SU-DHL-6 (cell line): ENCODE measurements at regions not wholly inside any gene's neighbourhood (a gene's known extent, or its start where the extent isn't known, plus 50 kb on each side); places are given as distances from the start of the nearest gene placed in this dataset.

Experiments
- H2AFZ ChIP-seq: fragments of 200-600 bp; sonication (generic); 2 replicates; pipeline ENCODE4 v1.6.1; 2014; ENCODE audit warnings: low read depth, mild to moderate bottlenecking, moderate library complexity, mixed read lengths, antibody characterized with exemption, low read length; ENCODE audit not compliant: severe bottlenecking
- H3F3A ChIP-seq: fragments of 200-600 bp; shearing (Covaris generic); 2 replicates; pipeline ENCODE4 v1.6.0; 2016; ENCODE audit warnings: antibody characterized with exemption, mild to moderate bottlenecking; ENCODE audit not compliant: insufficient read depth
- H3K27ac ChIP-seq: fragments of 200-600 bp; sonication (generic); 2 replicates; pipeline ENCODE4 v1.5.1; 2016; ENCODE audit warnings: low read depth, mild to moderate bottlenecking, low read length, moderate library complexity, mixed read lengths
- H3K27me3 ChIP-seq: fragments of 200-600 bp; sonication (generic), shearing (Covaris generic); 2 replicates; pipeline ENCODE4 v1.6.0; 2014; ENCODE audit warnings: mild to moderate bottlenecking, low read length
- H3K36me3 ChIP-seq: fragments of 200-600 bp; sonication (generic); 2 replicates; pipeline ENCODE4 v1.6.1; 2014; ENCODE audit warnings: mild to moderate bottlenecking, low read length, mixed read lengths
- H3K4me2 ChIP-seq: fragments of 300-600, 200-600 bp; shearing (Covaris generic), sonication (generic); 2 replicates; pipeline ENCODE4 v1.6.0; 2014; ENCODE audit warnings: low read length, low read depth, mild to moderate bottlenecking; ENCODE audit not compliant: poor library complexity, severe bottlenecking
- H3K4me3 ChIP-seq: fragments of 200-600 bp; sonication (generic); 2 replicates; pipeline ENCODE4 v1.5.1; 2014; ENCODE audit warnings: antibody characterized with exemption, low read length, mild to moderate bottlenecking, mixed read lengths; ENCODE audit not compliant: insufficient read depth, poor library complexity, severe bottlenecking
- H3K79me2 ChIP-seq: fragments of 200-600 bp; sonication (generic); 2 replicates; pipeline ENCODE4 v1.6.1; 2014; ENCODE audit warnings: mild to moderate bottlenecking, low read length, moderate library complexity; ENCODE audit not compliant: insufficient read depth
- H3K9ac ChIP-seq: fragments of 200-600 bp; sonication (generic); 2 replicates; pipeline ENCODE4 v1.7.0; 2014; ENCODE audit warnings: mild to moderate bottlenecking, low read length
- H3K9me2 ChIP-seq: fragments of 200-600 bp; sonication (generic); replicated peaks from 2 replicates; pipeline ENCODE4 v1.6.1; 2014; ENCODE audit warnings: low read length; ENCODE audit not compliant: insufficient read depth
- H3K9me3 ChIP-seq: fragments of 200-600 bp; sonication (generic); 2 replicates; pipeline ENCODE4 v1.6.1; 2014; ENCODE audit warnings: low read length, mixed read lengths; ENCODE audit not compliant: insufficient read depth
- H4K20me1 ChIP-seq: fragments of 200-600 bp; sonication (generic); 2 replicates; pipeline ENCODE4 v1.6.1; 2014; ENCODE audit warnings: low read depth, mild to moderate bottlenecking, antibody characterized with exemption, low read length, moderate library complexity, mixed read lengths
- EZH2phosphoT487 ChIP-seq: fragments of 200-600 bp; sonication (generic), shearing (Covaris generic); conservative IDR thresholded peaks from 2 replicates; pipeline ENCODE4 v1.6.1; 2018; ENCODE audit warnings: mild to moderate bottlenecking, antibody characterized with exemption, low read length, moderate library complexity, mixed read lengths
- TF ChIP-seq, protein P1 (sequence below): fragments of 200-600 bp; sonication (generic); IDR thresholded peaks from one replicate; pipeline ENCODE4 v1.5.1; 2017; ENCODE audit warnings: antibody characterized with exemption, mild to moderate bottlenecking, low read length, moderate library complexity; ENCODE audit not compliant: insufficient read depth, poor library complexity, severe bottlenecking

DNA sequence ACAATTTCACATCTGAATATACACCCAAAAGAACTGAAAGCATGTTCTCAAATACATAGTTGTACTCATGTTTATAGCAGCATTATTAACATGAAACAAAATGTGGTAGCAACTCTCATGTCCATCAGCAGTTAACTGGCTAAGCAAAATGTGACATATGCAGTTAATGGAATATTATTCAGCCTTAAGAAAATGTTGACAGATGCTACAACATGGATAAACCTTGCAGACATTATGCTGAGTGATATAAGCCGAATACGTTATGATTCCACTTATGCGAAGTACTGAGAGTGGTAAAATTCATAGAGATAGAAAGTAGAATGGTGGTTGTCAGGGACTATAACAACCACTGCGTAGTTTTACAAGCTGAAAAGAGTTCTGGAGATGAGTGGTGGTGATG lies 1469.0 kb upstream of the ACO1 start:
- no peak overlapping the region for H3K4me3 ChIP-seq
- no peaks in the 10 kb centered on the region for H3F3A ChIP-seq
- H4K20me1 ChIP-seq, result no peaks in the 10 kb centered on the region
- H3K4me2 ChIP-seq, result no peak overlapping the region
- no peaks in the 10 kb centered on the region for H3K9me3 ChIP-seq
- H3K27me3 ChIP-seq, result no peaks in the 10 kb centered on the region
- no peak overlapping the region for H3K27ac ChIP-seq
- TF ChIP-seq, protein P1, sequence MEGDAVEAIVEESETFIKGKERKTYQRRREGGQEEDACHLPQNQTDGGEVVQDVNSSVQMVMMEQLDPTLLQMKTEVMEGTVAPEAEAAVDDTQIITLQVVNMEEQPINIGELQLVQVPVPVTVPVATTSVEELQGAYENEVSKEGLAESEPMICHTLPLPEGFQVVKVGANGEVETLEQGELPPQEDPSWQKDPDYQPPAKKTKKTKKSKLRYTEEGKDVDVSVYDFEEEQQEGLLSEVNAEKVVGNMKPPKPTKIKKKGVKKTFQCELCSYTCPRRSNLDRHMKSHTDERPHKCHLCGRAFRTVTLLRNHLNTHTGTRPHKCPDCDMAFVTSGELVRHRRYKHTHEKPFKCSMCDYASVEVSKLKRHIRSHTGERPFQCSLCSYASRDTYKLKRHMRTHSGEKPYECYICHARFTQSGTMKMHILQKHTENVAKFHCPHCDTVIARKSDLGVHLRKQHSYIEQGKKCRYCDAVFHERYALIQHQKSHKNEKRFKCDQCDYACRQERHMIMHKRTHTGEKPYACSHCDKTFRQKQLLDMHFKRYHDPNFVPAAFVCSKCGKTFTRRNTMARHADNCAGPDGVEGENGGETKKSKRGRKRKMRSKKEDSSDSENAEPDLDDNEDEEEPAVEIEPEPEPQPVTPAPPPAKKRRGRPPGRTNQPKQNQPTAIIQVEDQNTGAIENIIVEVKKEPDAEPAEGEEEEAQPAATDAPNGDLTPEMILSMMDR, result no peak
- H3K9me2 ChIP-seq, result 0 out of 2 replicates have a peak, but pooled peaks cover 3% of the 10 kb centered on the region
- H3K79me2 ChIP-seq, result no peaks in the 10 kb centered on the region
- H2AFZ ChIP-seq, result no peak overlapping the region
- H3K9ac ChIP-seq, result no peak overlapping the region
- H3K36me3 ChIP-seq, result no peaks in the 10 kb centered on the region

DNA sequence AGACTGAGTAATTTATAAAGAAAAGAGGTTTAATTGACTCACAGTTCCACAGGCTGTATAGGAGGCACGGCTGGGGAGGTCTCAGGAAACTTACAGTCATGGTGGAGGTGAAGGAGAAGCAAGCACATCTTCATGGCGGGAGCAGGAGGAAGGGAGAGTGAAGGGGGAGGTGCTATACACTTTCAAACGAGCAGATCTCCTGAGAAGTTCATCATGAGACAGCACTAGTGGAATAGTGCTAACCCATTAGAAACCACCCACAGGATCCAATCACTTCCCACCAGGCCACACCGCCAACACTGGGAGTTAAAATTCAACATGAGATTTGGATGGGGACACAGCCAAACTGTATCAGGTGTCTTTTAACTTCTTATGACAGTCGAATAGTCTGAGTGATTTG lies 1459.3 kb upstream of the ACO1 start:
- no peaks in the 10 kb centered on the region; the same call in 1 of the 2 replicates for H3K36me3 ChIP-seq
- H3K4me3 ChIP-seq, result no peak overlapping the region
- H3K9me3 ChIP-seq, result no peaks in the 10 kb centered on the region
- H3K79me2 ChIP-seq, result no peaks in the 10 kb centered on the region
- H3F3A ChIP-seq, result no peaks in the 10 kb centered on the region
- no peaks in the 10 kb centered on the region for H3K27me3 ChIP-seq
- 0 out of 2 replicates have a peak, but pooled peaks cover 3% of the 10 kb centered on the region for H3K9me2 ChIP-seq
- H2AFZ ChIP-seq, result no peak overlapping the region
- H3K4me2 ChIP-seq, result no peak overlapping the region
- H3K9ac ChIP-seq, result no peak overlapping the region
- no peaks in the 10 kb centered on the region for H4K20me1 ChIP-seq
- H3K27ac ChIP-seq, result no peak overlapping the region
- TF ChIP-seq, protein P1, result no peak
- no peak for TF ChIP-seq EZH2phosphoT487

DNA sequence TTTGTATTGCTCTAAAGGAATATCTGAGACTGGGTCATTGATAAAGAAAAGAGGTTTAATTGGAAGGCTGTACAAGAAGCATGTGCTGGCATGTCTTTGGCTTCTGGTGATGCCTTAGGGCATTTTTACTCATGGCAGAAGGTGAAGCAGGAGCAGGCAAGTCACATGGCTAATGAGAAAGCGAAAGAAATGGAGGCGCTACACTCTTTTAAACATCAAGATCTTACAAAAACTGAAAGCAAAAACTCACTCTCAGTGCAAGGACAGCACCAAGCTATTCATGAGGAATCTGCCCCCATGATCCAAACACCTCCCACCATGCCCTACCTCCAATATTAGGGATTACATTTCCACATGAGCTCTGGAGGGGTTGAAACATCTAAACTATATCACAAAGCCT lies 1458.8 kb upstream of the ACO1 start:
- H3K79me2 ChIP-seq, result no peaks in the 10 kb centered on the region
- H2AFZ ChIP-seq, result no peak overlapping the region
- no peaks in the 10 kb centered on the region for H4K20me1 ChIP-seq
- no peak overlapping the region for H3K4me3 ChIP-seq
- no peaks in the 10 kb centered on the region; the same call in 1 of the 2 replicates for H3K36me3 ChIP-seq
- 0 out of 2 replicates have a peak, but pooled peaks cover 3% of the 10 kb centered on the region for H3K9me2 ChIP-seq
- H3K27me3 ChIP-seq, result no peaks in the 10 kb centered on the region
- no peaks in the 10 kb centered on the region for H3F3A ChIP-seq
- H3K9ac ChIP-seq, result no peak overlapping the region
- H3K27ac ChIP-seq, result no peak overlapping the region
- H3K9me3 ChIP-seq, result no peaks in the 10 kb centered on the region
- H3K4me2 ChIP-seq, result no peak overlapping the region
- TF ChIP-seq EZH2phosphoT487, result no peak
- TF ChIP-seq, protein P1, result no peak

DNA sequence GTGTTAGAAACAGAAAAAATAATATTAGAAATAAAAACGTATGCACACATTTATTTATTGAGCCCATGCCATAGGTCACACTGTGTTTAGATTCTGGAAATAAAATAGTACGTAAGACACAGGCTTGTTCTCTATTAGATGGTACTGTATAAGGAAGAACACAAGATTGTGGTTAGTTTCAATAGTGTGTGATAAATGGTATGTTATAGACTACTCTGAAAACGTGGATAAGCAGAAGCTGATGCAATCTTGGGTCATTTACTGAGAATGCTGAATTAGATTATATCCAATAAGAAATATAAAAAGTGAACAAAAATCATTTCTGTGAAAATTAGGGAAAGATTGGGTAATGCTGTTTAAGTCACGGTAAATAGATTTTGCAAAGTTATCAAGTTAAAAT lies 1456.4 kb upstream of the ACO1 start:
- H3K79me2 ChIP-seq, result no peaks in the 10 kb centered on the region
- no peak overlapping the region for H3K27ac ChIP-seq
- H3K4me3 ChIP-seq, result no peak overlapping the region
- no peaks in the 10 kb centered on the region for H4K20me1 ChIP-seq
- no peak overlapping the region for H3K9ac ChIP-seq
- H3K9me2 ChIP-seq, result no peaks in the 10 kb centered on the region
- no peak overlapping the region for H3K4me2 ChIP-seq
- no peaks in the 10 kb centered on the region for H3K27me3 ChIP-seq
- no peak for TF ChIP-seq EZH2phosphoT487
- TF ChIP-seq, protein P1, result no peak
- H3K36me3 ChIP-seq, result no peaks in the 10 kb centered on the region; the same call in 1 of the 2 replicates
- H3F3A ChIP-seq, result no peaks in the 10 kb centered on the region
- no peaks in the 10 kb centered on the region for H3K9me3 ChIP-seq
- H2AFZ ChIP-seq, result no peak overlapping the region
